ENCODE measurements at regions not wholly inside any gene's neighbourhood (a gene's known extent, or its start where the extent isn't known, plus 50 kb on each side); places are given as distances from the start of the nearest gene placed in this dataset.

- peak; percentile 5 for DNase-seq (ENCODE audit: low spot score)
These were observed 49.8 kb upstream of the BAHCC1 start for GRCh38 chr17:81345228-81346089.
